ENCODE measurements at regions not wholly inside any gene's neighbourhood (a gene's known extent, or its start where the extent isn't known, plus 50 kb on each side); places are given as distances from the start of the nearest gene placed in this dataset.

GRCh38 chr1:95575291-95575690 is 341.3 kb downstream of the RWDD3 start:
- TF ChIP-seq CTCF (IDR thresholded peaks at IDR 0.05; ENCODE audit: low read depth, low read length) = no peak
- no peak overlapping the region for H3K4me3 ChIP-seq (ENCODE audit: low read depth, low read length)

- H3K4me3 ChIP-seq (ENCODE audit: low read depth, low read length) = no peak overlapping the region
Measured at GRCh38 chr1:95578462-95578861, 344.5 kb downstream of the RWDD3 start.

GRCh38 chr1:95582191-95582590 is 348.2 kb downstream of the RWDD3 start:
- TF ChIP-seq CTCF (IDR thresholded peaks at IDR 0.05; ENCODE audit: low read depth, low read length) = no peak

More at GRCh38 chr1:95578462-95578861, 344.5 kb downstream of the RWDD3 start:
- TF ChIP-seq CTCF (IDR thresholded peaks at IDR 0.05; ENCODE audit: low read depth, low read length) = no peak

GRCh38 chr1:95582746-95583145 is 348.7 kb downstream of the RWDD3 start:
- no peak overlapping the region for H3K4me3 ChIP-seq (ENCODE audit: low read depth, low read length)
- no peak for TF ChIP-seq CTCF (IDR thresholded peaks at IDR 0.05; ENCODE audit: low read depth, low read length)

More at GRCh38 chr1:95582191-95582590, 348.2 kb downstream of the RWDD3 start:
- H3K4me3 ChIP-seq (ENCODE audit: low read depth, low read length) = no peak overlapping the region

- H3K4me3 ChIP-seq (ENCODE audit: low read depth, low read length) = no peak overlapping the region
- no peak for TF ChIP-seq CTCF (IDR thresholded peaks at IDR 0.05; ENCODE audit: low read depth, low read length)
Measured at GRCh38 chr1:95583661-95584210, 349.7 kb downstream of the RWDD3 start.

- TF ChIP-seq CTCF (IDR thresholded peaks at IDR 0.05; ENCODE audit: low read depth, low read length) = no peak
Measured at GRCh38 chr1:95584315-95584714, 350.3 kb downstream of the RWDD3 start.

GRCh38 chr1:95604771-95605170 is 370.8 kb downstream of the RWDD3 start:
- no peak for TF ChIP-seq CTCF (IDR thresholded peaks at IDR 0.05; ENCODE audit: low read depth, low read length)
- no peak overlapping the region for H3K4me3 ChIP-seq (ENCODE audit: low read depth, low read length)

More at GRCh38 chr1:95584315-95584714, 350.3 kb downstream of the RWDD3 start:
- no peak overlapping the region for H3K4me3 ChIP-seq (ENCODE audit: low read depth, low read length)
